GM19023 (cell line): ENCODE measurements at regions not wholly inside any gene's neighbourhood (a gene's known extent, or its start where the extent isn't known, plus 50 kb on each side); places are given as distances from the start of the nearest gene placed in this dataset.
"Not testable (repeated sequence)": the region's sequence is repeated elsewhere in the genome, so short reads cannot be mapped to it uniquely, and the experiment has no call there.

Experiments used
- ATAC-seq: cut with Tn5 transposase; IDR thresholded peaks from one replicate; pipeline ENCODE4 v1.9.1; 2021; ENCODE audit warnings: mild to moderate bottlenecking, moderate library complexity; ENCODE audit not compliant: unreplicated experiment

DNA sequence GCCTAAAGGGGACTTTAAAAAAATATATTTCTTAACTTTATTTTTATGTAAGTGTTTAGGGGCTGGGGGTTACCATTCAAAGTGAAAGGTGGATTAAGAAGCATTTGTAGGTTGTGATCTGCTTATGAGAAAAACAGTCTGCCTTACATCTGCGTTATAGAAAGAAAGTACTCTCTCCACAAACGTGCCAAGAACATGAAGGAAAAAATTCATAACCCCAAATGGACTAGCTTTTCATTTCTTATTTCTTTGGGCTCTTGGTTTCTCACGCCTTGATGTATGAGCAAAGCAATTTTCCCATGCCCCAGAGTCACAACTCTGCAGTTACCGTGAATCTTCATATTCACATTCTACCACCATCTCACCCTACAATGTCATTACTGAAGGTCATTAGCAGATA is 1165.1 kb upstream of the ADGRL4 start:
- ATAC-seq, result no peak

GRCh38 chr1:80170811-80171485 is 1164.4 kb upstream of the ADGRL4 start:
- no peak for ATAC-seq

GRCh38 chr1:80164150-80164549 is 1157.6 kb upstream of the ADGRL4 start:
- ATAC-seq, result no peak

GRCh38 chr1:80163686-80164085 is 1157.2 kb upstream of the ADGRL4 start:
- no peak for ATAC-seq

GRCh38 chr1:80158771-80159170 is 1152.2 kb upstream of the ADGRL4 start:
- ATAC-seq, result no peak

DNA sequence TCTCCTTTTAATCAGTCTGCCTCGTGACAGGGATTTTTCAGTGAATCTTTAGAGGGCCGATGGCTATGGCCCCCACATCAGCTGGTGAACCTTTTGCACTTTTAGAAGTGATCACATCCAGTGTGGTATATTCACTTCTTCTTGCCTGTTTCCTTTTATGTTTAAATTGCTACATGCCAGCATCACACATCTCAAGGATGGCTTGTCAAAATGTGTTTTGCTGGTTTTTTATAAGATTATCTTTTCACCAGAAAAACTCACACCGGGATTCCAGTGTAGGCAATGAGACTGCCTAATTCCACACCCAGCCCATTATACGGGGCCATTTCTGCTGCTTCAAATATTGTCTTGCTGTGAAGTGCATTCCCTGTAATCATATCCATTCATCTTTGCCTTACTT is 1151.7 kb upstream of the ADGRL4 start:
- no peak for ATAC-seq

DNA sequence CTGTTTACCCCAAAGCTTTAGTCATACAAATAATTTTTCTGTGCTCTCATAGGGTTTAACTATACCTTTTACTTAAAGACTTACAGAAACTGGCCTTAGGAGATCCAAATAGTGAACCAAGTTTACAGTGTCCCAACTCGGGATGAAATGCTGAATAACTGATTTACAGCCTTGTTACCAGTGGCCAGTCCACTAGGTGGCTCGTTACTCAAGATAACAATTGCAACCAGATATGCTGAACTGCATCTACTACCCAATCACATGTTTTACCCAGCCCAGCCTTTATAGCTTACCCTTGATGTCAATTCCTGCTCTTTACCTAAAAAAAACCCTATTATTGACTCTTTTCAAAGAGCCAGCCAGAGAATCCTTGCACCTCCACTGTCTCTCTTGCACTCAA is 1148.8 kb upstream of the ADGRL4 start:
- no peak for ATAC-seq

GRCh38 chr1:80154176-80154575 is 1147.6 kb upstream of the ADGRL4 start:
- ATAC-seq, result no peak

GRCh38 chr1:80153762-80154161 is 1147.2 kb upstream of the ADGRL4 start:
- no peak for ATAC-seq

GRCh38 chr1:80143361-80143760 is 1136.8 kb upstream of the ADGRL4 start:
- ATAC-seq, result no peak

- not testable (repeated sequence) for ATAC-seq
Measured at GRCh38 chr1:80137946-80138602, 1131.5 kb upstream of the ADGRL4 start.

DNA sequence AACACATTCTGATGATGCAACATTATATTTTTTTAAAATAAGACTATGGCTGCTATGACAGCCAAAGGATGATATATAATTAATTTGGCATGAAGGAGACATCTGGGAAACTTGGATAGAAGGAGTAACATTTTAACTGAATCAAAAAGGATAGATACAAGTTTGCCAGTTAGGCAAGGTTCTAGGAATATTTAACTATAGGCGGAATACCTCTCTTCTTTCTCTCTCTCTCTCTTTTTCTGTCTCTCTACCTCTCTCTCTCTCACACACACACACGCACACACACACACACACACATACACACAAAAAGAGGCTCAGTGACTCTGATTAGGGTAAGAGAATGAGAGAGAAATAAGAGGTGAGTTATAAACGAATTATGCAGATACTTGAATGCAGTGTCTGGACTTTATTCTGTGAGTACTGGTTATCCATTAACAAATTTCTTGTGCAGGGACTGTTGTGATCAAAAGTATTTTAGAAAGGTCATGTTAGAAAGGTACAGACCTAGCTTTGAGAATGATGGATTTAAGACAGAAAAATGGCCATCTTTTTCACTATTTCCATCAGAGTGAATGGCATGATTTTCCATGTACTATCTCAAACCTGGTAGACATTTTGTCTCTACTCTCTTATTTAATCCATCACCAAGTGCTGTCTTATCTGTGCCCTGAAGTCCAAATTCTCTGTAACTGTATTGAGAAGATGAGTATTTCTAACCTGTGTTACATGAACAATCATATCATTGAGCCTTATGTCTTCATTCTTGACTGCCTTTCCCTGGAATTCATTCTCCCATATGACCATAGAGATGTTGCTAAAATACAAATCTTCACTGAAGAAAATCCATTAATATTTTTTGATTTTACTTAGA is 1106.9 kb upstream of the ADGRL4 start:
- no peak for ATAC-seq

GRCh38 chr1:80101159-80101558 is 1094.6 kb upstream of the ADGRL4 start:
- ATAC-seq, result no peak

GRCh38 chr1:80099713-80100112 is 1093.2 kb upstream of the ADGRL4 start:
- ATAC-seq, result no peak

- no peak for ATAC-seq
Measured at GRCh38 chr1:80085067-80085466, 1078.5 kb upstream of the ADGRL4 start.

- ATAC-seq, result no peak
Measured at GRCh38 chr1:80083892-80084291, 1077.4 kb upstream of the ADGRL4 start.

DNA sequence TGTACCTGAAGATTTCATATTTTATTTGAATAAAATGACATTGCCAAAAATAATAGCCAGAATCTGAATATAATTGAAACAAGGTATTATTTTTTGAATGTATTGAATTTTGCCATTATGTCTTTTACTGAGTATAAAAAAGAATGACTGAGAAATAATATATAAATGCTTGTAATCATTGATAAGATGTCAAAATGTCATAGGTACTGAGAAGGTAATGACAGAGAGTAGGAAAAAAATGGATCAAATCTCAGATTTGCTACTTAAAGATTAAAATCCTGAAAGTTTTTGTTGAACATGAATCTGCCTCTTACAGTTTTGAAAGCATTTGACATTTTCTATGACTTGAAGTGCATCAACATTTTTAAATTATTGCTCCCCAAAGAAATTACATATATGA is 1069.9 kb upstream of the ADGRL4 start:
- ATAC-seq, result no peak

GRCh38 chr1:80075351-80075750 is 1068.8 kb upstream of the ADGRL4 start:
- no peak for ATAC-seq

GRCh38 chr1:80072563-80072962 is 1066.0 kb upstream of the ADGRL4 start:
- no peak for ATAC-seq

DNA sequence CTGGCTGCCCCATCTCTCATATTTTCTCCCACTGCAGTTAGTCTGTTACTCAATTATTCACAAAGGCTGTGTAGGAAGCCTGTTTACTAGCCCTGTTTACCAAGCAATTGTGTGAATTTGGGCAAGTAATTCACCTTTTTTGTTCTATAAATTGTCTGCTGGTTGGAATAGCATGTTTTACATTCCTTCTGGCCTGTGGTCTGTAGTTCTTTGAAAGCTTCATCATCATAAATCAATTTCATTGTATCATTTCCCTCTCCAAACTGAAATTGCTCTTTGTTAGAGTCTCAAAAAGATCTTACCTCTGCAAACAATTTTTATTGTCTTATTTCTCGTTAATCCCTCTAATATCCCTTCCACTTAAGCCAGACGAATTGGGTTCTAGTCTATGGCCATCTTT is 1059.5 kb upstream of the ADGRL4 start:
- no peak for ATAC-seq

DNA sequence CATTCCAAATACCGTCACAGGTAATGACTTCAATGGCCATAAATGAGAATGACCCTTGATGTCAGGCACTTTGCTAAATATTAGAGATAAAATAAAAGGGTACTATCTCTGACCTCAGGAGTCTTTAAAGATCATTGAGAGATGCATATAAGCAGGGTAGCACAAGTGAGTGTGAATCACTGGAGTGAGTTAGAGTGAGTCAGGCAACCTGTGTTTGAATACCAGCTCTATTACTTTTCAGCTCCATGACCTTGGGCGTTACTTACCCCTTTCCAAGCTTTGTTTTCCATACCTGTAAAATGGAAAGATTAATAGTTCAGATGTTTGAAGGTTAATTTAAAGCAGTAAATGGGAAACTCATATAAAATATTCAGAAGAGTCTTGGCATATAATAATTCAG is 1058.0 kb upstream of the ADGRL4 start:
- ATAC-seq, result no peak

DNA sequence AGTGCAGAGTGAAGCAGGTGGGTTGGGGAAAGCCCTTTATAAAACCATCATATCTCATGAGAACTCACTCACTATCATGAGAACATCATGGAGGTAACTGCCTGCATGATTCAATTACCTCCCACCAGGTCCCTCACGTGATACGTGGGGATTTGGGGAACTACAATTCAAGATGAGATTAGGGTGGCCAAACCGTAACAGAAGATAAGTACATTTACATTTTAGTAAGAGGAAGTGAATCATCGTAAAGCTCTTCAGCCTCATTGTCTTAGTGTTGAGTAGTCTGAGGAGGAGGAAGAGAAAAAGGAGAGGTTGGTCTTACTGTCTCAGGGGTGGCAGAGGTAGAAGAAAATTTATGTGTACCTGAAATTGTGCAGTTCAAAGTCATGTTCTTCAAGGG is 1053.4 kb upstream of the ADGRL4 start:
- ATAC-seq, result no peak
